Activated CD4-positive, alpha-beta T cell treated with anti-CD3 and anti-CD28 coated beads, Interleukin-2, amount 50 U/mL, for 1 hour (primary cell): ENCODE measurements at regions not wholly inside any gene's neighbourhood (a gene's known extent, or its start where the extent isn't known, plus 50 kb on each side); places are given as distances from the start of the nearest gene placed in this dataset.

Experiments
- DNase-seq: peaks from one replicate; pipeline ENCODE4 v3.0.0-alpha.2; 2020

DNA sequence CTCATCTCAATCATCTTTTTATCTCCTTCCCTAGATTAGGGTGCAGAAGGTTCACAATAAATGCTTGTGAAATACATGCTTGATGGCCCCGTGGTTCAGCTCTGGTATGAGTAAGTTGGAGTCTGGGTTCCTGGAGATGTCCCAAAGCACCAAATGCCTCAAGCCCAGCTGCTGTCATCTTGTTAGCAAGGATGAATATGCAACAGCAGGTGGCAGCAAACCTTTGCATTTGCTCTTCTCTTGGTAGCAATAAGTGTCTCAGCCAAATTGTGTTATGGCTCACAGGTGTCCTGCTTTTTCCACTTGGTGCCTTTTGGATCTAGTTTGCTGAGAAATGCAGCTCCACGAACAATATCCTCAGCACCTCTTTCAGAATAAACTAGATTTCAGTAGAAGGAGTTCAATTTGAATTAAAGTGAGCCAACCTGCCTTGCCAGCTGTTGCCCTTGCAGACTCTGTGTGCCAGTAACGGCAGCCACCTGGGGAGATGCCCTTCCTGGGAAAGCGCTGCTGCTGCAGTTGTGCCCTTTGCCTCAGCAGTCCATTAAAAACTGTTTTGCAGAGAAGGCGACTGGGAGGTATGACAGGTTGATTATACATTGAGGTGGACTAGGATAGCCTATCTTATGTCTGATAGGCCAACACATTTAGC is 417.3 kb downstream of the SNAPC1 start:
- DNase-seq, result peak; percentile 1

GRCh38 chr14:62181591-62181990 is 419.4 kb downstream of the SNAPC1 start:
- DNase-seq, result no peak

- no peak for DNase-seq
Observed at GRCh38 chr14:62185078-62185477, 422.9 kb downstream of the SNAPC1 start.

GRCh38 chr14:62187265-62187664 is 425.0 kb downstream of the SNAPC1 start:
- DNase-seq, result no peak

DNA sequence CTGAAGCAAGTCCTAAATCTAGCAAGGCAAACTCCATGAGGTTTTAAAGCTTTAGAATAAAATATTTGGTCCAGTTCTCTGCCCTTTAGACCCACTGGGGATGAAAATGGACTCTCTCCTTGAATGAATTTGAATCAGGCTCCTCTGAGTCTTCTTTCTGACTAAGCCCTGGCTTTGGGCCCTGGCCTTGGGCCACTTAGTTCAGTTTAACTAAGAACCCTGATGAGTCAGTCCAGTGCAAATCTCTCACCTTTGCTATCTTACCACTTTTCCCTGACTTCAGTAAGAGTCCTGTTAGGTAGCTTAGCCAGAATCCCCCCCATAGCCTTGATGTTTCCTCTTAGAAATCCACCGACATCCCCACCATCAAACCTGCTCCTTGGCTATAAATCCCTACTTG is 427.5 kb downstream of the SNAPC1 start:
- no peak for DNase-seq

DNA sequence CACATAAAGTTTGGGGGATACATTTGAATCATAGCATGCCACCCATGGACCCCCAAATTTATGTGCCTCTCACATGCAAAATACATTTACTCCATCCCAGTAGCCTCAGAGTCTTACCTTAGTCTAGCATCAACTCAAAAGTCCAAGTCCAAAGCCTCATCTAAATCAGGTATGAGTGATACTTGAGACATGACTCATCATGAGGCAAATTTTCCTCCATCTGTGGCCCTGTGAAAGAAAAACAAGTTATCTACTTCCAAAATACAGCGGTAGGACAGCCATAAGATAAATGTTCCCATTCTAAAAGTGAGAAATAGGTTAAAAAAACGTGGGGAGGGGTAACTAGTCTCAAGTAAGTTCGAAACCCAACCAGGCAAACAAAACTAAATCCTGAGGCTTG is 444.2 kb downstream of the SNAPC1 start:
- no peak for DNase-seq

GRCh38 chr14:62209287-62209899 is 447.2 kb downstream of the SNAPC1 start:
- DNase-seq, result no peak

- DNase-seq, result no peak
Observed at GRCh38 chr14:62213516-62213915, 451.3 kb downstream of the SNAPC1 start.

DNA sequence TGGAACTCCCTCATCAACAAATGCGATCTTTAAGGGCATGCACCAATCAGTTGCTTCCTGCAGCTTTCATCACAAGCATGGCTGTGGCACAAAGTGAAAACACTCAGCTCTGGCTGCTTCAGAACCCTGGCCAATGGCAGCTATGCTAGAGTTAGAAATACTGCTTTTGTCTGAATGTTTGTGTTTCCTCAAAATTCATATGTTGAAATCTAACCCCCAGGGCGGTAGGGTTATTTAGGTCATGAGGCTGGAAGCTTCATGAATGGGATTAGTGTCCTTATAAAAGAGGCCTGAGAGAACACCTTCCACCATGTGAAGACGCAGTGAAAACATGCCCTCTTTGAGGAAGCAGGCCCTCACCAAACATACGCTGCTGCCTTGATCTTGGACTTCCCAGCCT is 453.9 kb downstream of the SNAPC1 start:
- DNase-seq, result no peak

- no peak for DNase-seq
Observed at GRCh38 chr14:62234849-62235248, 472.6 kb downstream of the SNAPC1 start.

DNA sequence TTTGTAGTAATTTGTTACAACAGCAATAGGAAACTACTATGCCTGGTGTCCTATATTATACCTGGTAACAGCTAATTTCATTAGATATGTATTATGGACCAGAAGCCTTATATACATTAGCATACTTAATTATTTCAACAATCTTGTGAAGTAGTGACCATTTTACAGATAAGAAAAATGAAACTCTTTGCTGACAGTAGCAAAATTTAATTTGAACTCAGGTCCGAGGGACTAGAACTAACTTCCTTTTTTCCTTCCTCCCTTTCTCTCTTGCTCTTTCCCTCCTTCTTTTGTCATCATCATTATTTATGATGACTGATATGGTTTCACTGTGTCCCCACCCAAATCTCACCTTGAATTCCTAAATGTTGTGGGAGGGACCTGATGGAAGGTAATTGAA is 482.0 kb downstream of the SNAPC1 start:
- no peak for DNase-seq

- no peak for DNase-seq
Observed at GRCh38 chr14:62247266-62247665, 485.0 kb downstream of the SNAPC1 start.

- no peak for DNase-seq
Observed at GRCh38 chr14:62251237-62251636, 489.0 kb downstream of the SNAPC1 start.

- no peak for DNase-seq
Observed at GRCh38 chr14:62253171-62253570, 491.0 kb downstream of the SNAPC1 start.

DNA sequence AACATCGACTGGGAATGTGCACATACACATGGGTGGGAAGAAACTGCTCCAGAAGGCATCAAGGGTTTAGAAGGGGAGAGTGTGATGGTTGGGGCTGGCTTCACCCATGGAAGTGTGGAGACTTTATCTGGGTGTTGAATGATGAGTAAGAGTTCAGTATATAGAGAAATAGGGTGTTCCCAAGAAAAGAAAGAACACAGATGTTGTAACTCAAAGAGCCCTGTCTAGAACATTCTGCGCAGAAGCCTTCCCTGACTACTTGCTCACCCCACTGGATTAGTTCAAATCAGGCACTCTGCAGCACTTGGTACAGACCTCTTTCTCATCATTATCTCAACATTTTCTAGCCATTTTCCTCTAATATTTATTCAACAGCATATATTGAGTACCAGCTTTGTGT is 491.7 kb downstream of the SNAPC1 start:
- DNase-seq, result no peak

DNA sequence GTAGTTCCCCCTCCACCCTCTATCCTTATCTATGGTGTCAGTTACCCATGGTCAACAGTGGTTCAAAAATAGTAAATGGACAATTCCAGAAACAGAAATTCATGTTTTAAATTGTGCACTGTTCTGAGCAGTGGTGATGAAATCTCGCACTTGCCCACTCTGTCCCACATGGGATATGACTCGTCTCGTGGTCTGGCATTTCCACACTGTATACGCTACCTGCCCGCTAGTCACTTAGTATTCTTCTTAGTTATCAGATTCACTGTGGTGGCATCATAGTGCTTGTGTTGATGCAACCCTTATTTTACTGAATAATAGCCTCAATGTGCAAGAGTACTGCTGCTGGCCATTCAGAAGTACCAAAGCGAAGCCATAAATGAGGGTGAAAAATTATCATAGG is 507.0 kb downstream of the SNAPC1 start:
- no peak for DNase-seq

GRCh38 chr14:62270236-62270635 is 508.0 kb downstream of the SNAPC1 start:
- DNase-seq, result no peak

DNA sequence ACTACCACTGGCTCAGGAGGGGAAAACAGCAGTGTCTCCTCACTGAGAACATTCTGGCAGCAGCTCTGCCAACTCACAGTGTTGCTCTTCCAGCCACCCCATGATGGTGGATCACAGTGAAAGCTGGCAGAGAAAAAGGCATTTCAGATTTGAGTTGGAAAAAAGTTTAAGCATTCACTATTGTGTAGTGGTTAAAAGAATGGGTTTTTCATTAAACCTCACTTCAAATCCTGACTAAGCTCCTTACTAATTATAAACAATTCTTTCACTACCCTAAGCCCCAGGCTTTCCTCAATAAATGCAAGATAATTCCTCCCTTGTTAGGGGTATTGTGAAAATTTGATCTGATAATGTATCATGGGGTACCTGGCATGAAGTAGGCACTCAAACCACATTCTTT is 518.1 kb downstream of the SNAPC1 start:
- DNase-seq, result no peak

DNA sequence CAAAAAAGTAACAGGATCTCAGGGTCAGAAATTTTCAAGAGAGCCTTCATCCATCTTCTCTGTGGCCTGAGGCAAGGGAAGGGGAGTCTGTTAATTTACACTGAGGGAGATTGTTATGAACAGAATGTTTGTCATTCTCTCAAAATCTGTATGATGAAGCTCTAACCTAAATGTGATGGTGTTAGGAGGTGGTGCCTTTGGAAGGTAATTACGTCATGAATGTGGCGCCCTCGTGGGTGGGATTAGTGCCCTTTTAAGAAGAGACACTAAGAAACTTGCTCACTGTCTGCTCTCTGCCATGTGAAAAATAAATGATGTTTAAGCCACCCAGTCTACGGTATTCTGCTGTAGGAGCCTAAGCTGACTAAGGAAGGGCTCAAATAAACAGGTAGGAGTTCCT is 521.6 kb downstream of the SNAPC1 start:
- no peak for DNase-seq

DNA sequence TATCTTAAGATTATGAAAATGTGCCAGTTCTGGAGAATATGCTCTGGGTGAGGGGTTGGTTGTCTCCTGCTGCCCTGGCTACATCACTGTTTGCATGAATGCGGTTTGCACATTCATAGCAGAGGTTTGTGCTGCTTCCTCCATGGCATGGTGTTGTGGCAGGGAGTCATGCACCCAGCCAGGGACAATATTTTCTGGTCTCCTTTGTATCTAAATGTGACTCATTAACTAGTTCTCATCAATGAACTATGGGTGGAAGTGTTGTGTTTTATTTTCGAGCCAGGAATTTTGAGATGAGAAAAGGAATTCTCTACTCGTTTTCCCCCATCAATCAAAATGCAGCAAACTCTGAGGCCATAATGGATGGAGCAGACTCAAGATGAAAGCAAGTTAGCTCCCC is 527.3 kb downstream of the SNAPC1 start:
- no peak for DNase-seq

DNA sequence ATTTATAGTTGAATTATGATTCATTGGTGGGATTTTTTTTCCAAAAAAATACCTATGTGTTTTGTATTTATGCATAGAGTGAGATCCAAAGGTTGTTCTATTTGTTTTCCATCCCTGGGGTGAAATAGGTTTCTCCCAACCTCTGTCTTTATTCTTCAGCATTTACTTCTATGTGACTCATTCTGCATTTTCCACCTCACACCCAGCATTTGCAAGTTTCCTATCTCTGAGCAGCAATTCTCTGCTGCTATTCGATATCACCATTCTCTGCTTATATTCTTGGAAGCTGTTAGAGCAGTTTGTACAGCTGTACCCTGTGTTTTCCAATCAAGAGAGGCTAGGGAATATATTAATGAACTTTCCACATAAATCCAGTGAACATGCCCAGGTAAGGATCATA is 538.9 kb downstream of the SNAPC1 start:
- DNase-seq, result no peak

GRCh38 chr14:62301911-62302310 is 539.7 kb downstream of the SNAPC1 start:
- DNase-seq, result no peak

DNA sequence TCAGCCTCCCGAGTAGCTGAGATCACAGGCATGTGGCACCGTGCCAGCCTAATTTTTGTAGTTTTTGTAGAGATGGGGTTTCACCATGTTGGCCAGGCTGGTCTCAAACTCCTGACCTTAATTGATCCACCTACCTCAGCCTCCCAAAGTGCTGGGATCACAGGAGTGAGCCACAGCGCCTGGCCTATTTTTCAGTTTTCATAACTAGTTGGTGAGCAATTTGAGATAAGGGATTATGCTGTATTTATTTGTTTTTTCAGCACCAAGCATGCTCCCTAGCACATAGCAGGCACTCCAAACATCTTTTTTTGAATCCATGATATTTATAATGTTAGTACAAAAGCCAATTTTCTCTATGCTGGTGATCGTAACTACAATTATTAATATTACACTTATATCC is 541.2 kb downstream of the SNAPC1 start:
- no peak for DNase-seq

DNA sequence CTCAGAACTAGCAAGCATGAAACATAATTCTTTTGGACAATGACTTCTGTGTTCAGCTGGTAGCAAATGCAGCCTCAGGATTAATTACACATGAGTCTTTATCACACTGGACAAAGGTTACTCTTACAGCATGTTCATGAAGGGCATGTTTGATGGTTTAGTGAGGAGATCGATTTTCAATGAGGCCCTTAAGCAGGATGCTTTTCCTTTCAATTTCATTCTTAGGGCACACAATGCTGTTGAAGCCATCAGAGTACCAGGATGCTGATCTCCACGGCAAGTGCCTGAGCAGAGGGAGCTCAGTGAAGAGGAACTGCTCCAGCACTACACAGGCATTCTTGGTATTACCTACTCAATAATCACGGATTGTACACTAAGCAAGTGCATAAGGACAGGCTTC is 542.0 kb downstream of the SNAPC1 start:
- DNase-seq, result no peak

DNA sequence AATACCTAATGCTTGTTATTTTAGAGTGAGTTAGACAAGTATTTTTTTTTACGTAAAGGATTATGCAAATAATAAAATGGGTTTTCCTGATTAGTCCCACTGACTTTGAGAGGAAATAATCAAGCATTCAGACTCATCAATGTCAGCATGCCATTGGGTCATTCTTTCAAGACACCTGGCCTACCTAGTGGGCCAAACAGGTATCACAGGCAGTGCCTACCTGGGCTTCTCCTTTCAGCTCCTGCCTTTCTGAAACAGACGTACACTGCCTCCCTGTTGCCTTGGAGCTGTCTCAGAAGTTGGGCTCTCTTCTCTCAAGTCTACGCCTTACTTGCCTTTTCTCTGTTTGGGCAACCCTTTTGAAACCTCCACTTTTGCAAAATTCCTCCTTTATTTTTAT is 545.6 kb downstream of the SNAPC1 start:
- DNase-seq, result no peak
